Memory B cell (primary cell): ENCODE measurements at regions not wholly inside any gene's neighbourhood (a gene's known extent, or its start where the extent isn't known, plus 50 kb on each side); places are given as distances from the start of the nearest gene placed in this dataset.

Experiments
- ATAC-seq: fragments of 150-1000 bp; cut with Tn5 transposase; 2 replicates; pipeline ENCODE4 v1.10.0; 2021; ENCODE audit warnings: low read depth, mild to moderate bottlenecking, moderate library complexity
- DNase-seq, 2 donors: peaks; one replicate each; pipeline ENCODE4 v3.0.0; 2022; ENCODE audit warnings: low spot score in 2 of 2
- H3K27ac Mint-ChIP-seq: one replicate; pipeline ENCODE4 v1.8.0; 2022; ENCODE audit warnings: mild to moderate bottlenecking, moderate library complexity, mixed read lengths
- H3K27me3 Mint-ChIP-seq: one replicate; pipeline ENCODE4 v1.8.0; 2022; ENCODE audit warnings: mixed read lengths
- H3K36me3 Mint-ChIP-seq: one replicate; pipeline ENCODE4 v1.8.0; 2022; ENCODE audit warnings: mild to moderate bottlenecking, mixed read lengths
- H3K4me1 Mint-ChIP-seq: one replicate; pipeline ENCODE4 v1.8.0; 2022; ENCODE audit warnings: mixed read lengths
- H3K4me3 Mint-ChIP-seq: one replicate; pipeline ENCODE4 v1.8.0; 2022; ENCODE audit warnings: mild to moderate bottlenecking, moderate library complexity, mixed read lengths
- H3K9me3 Mint-ChIP-seq: one replicate; pipeline ENCODE4 v1.8.0; 2022; ENCODE audit warnings: mixed read lengths

DNA sequence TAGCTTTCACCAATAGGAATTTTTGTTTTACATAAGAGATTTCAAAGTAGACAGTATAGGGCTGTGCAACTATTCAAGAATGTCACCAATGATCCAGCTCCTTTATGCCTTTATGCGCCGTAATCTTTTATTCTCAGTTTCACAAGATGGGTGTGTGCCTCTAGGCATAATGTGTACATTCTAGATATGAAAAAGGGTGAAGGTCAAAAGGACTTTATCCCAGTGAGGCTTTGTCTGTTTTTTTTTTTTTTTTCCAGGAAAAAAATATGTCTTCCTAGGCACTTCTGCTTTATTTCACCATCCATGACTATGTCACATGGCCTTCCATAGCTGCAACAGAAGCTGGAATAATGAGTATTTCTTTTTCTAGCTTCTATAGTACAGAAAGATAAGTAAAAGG lies 142.3 kb upstream of the IGF1 start:
- ATAC-seq (no peak), DNase-seq (no peak)
- H3K27ac Mint-ChIP-seq = no peak overlapping the region
- H3K9me3 Mint-ChIP-seq = peaks cover 8% of the 10 kb centered on the region
- H3K4me3 Mint-ChIP-seq = no peak overlapping the region
- H3K4me1 Mint-ChIP-seq = no peaks in the 10 kb centered on the region
- peaks cover 3% of the 10 kb centered on the region for H3K27me3 Mint-ChIP-seq
- H3K36me3 Mint-ChIP-seq = no peaks in the 10 kb centered on the region

DNA sequence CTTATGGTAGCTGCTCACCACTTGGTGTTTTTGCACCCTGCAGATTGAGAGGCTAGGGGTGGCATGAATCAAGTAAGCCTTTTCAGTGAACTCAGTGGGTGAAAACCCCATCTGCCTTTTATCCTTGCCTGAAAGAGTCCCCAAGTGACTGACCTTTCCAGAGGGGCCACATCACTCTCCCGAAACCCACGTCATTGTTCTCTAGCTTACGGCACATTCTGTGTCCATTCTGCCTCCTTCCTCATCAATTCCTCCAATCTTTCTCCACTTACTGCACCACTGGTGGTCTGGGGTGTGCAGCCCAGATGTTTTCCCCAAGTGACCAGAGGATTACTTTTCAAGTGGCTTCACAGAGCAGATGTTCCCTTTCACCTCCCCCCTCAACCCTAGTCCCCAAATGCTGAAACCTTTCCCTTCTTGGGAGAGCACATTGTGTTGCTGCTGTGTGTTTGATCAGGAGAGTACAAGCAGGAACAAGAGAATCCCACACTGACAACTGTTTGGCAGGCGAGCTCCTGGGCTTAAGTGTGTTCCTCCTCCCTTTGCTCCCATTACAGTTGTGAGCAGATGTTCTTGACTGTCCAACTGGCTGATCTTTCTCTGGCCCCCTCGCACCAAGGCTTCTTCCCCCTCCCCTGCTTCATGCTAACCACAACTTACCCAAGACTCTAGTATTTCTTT lies 138.0 kb upstream of the IGF1 start:
- no peak for DNase-seq
- Mint-ChIP-seq H3K27me3 (peaks cover 4% of the 10 kb centered on the region), H3K9me3 (peaks cover 3% of the 10 kb centered on the region), H3K4me1 (no peaks in the 10 kb centered on the region), H3K36me3 (no peaks in the 10 kb centered on the region), H3K4me3 (no peak overlapping the region), H3K27ac (no peak overlapping the region)
- ATAC-seq = no peak

DNA sequence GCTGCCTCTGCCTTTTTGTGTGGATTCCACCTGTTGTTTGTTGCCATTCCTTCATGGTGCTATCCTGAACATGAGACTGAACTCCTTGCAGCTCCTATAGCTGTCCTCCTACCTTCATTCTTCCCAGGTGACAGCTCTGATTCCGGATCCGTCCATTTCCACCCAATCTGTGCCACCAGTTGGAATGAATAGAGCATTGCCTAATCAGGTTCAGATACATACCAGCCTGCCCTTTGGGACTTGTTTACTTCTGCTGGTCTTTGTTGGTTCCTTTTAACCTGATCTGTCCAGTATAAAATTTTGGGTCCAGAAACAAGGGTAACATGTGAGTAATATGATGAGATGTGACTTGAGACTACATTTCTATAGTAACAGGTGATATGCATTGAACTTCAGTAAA lies 136.3 kb upstream of the IGF1 start:
- H3K9me3 Mint-ChIP-seq = peaks cover 3% of the 10 kb centered on the region
- no peaks in the 10 kb centered on the region for H3K4me1 Mint-ChIP-seq
- H3K4me3 Mint-ChIP-seq = no peak overlapping the region
- no peaks in the 10 kb centered on the region for H3K36me3 Mint-ChIP-seq
- H3K27me3 Mint-ChIP-seq = peaks cover 4% of the 10 kb centered on the region
- DNase-seq = no peak
- no peak overlapping the region for H3K27ac Mint-ChIP-seq
- no peak for ATAC-seq

DNA sequence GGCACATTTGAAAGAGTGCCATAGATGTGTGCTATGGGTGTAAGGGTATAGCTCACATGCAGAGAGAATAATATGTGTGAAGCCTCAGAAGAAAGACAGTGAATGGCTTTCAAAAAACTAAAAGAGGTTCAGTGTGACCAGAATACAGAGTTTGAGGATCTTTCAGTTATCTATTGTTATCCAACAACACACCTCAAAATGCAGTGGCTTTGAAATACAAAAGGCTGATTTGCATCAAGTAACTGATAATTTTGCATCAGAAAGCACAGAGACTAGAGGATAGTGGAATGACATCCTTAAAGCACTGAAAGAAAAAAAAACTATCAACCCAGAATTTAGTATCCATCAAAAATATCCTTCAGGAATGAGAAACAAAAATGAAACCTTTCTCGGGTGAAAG lies 131.6 kb upstream of the IGF1 start:
- Mint-ChIP-seq H3K4me1 (no peaks in the 10 kb centered on the region), H3K36me3 (no peaks in the 10 kb centered on the region), H3K27me3 (peaks cover 2% of the 10 kb centered on the region), H3K9me3 (peaks cover 6% of the 10 kb centered on the region), H3K4me3 (no peak overlapping the region), H3K27ac (no peak overlapping the region)
- DNase-seq = no peak
- ATAC-seq = no peak

- no peaks in the 10 kb centered on the region for H3K4me1 Mint-ChIP-seq
Measured at GRCh38 chr12:102609996-102610395, 129.6 kb upstream of the IGF1 start.

GRCh38 chr12:102603021-102603420 lies 122.7 kb upstream of the IGF1 start:
- Mint-ChIP-seq H3K4me1 (no peaks in the 10 kb centered on the region), H3K36me3 (no peaks in the 10 kb centered on the region), H3K27ac (no peak overlapping the region), H3K9me3 (peaks cover 5% of the 10 kb centered on the region), H3K4me3 (no peak overlapping the region), H3K27me3 (peaks cover 3% of the 10 kb centered on the region)
- ATAC-seq (no peak), DNase-seq (no peak)

More at GRCh38 chr12:102609996-102610395, 129.6 kb upstream of the IGF1 start:
- H3K36me3 Mint-ChIP-seq = no peaks in the 10 kb centered on the region
- no peak for DNase-seq
- H3K27ac Mint-ChIP-seq = no peak overlapping the region
- H3K9me3 Mint-ChIP-seq = peaks cover 7% of the 10 kb centered on the region
- ATAC-seq = no peak
- no peak overlapping the region for H3K4me3 Mint-ChIP-seq
- H3K27me3 Mint-ChIP-seq = peaks cover 2% of the 10 kb centered on the region

GRCh38 chr12:102602521-102602920 lies 122.2 kb upstream of the IGF1 start:
- Mint-ChIP-seq H3K9me3 (peaks cover 4% of the 10 kb centered on the region), H3K4me1 (no peaks in the 10 kb centered on the region), H3K27me3 (peaks cover 3% of the 10 kb centered on the region), H3K27ac (no peak overlapping the region), H3K4me3 (no peak overlapping the region), H3K36me3 (no peaks in the 10 kb centered on the region)
- ATAC-seq = no peak
- DNase-seq = no peak

- ATAC-seq = no peak
- H3K9me3 Mint-ChIP-seq = no peaks in the 10 kb centered on the region
- H3K4me3 Mint-ChIP-seq = no peak overlapping the region
- peaks cover 4% of the 10 kb centered on the region for H3K27me3 Mint-ChIP-seq
- DNase-seq = no peak
- H3K27ac Mint-ChIP-seq = no peak overlapping the region
- no peaks in the 10 kb centered on the region for H3K4me1 Mint-ChIP-seq
- no peaks in the 10 kb centered on the region for H3K36me3 Mint-ChIP-seq
Measured at GRCh38 chr12:102601621-102602020, 121.3 kb upstream of the IGF1 start.

DNA sequence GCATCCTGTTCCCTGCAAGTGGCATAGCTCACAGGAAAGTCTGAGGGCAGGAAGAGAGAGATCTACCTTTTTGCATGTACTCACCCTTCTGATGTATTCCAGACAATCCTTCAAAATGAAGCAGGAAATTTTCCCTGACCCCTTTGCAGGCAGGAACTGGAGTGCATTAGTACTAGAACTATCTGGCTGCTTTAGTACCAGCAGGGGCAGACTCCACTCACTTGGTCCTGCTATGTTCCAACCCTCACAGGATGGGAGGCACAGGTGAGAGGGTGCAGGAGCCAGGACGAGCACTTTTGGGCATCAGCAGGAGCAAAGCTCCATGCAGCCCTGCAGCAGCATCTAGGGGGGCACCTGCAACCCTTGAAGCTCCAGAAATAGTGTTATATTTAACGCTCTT lies 116.3 kb upstream of the IGF1 start:
- no peak for DNase-seq
- ATAC-seq = no peak
- H3K9me3 Mint-ChIP-seq = no peaks in the 10 kb centered on the region
- no peak overlapping the region for H3K4me3 Mint-ChIP-seq
- peaks cover 8% of the 10 kb centered on the region for H3K27me3 Mint-ChIP-seq
- H3K4me1 Mint-ChIP-seq = no peaks in the 10 kb centered on the region
- H3K36me3 Mint-ChIP-seq = no peaks in the 10 kb centered on the region
- no peak overlapping the region for H3K27ac Mint-ChIP-seq

- Mint-ChIP-seq H3K27ac (no peak overlapping the region), H3K4me3 (no peak overlapping the region), H3K4me1 (no peaks in the 10 kb centered on the region), H3K36me3 (no peaks in the 10 kb centered on the region), H3K27me3 (peaks cover 8% of the 10 kb centered on the region), H3K9me3 (no peaks in the 10 kb centered on the region)
- DNase-seq (no peak), ATAC-seq (no peak)
Measured at GRCh38 chr12:102596031-102596430, 115.7 kb upstream of the IGF1 start.

DNA sequence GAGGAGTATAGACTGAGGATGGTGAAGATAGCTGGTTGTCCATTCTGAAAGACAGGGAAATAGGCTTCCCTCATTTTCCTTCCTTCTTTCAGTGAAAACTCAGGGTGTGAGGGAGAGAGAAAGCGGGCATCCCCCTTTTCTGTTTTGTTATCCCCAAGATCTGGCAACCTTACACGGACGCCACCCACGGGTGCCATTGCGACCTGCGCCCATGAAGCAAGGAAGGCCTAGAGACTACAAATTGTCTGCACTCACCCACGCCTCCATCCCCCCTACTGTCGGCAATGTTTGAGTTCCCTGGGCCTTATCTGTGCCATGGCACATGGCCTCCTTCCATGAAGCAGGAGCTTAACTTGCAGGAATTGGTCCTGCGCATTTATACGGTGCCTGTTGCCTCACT lies 115.0 kb upstream of the IGF1 start:
- Mint-ChIP-seq H3K36me3 (no peaks in the 10 kb centered on the region), H3K9me3 (no peaks in the 10 kb centered on the region), H3K4me1 (no peaks in the 10 kb centered on the region), H3K27ac (no peak overlapping the region), H3K27me3 (peaks cover 8% of the 10 kb centered on the region), H3K4me3 (no peak overlapping the region)
- DNase-seq (no peak), ATAC-seq (no peak)

DNA sequence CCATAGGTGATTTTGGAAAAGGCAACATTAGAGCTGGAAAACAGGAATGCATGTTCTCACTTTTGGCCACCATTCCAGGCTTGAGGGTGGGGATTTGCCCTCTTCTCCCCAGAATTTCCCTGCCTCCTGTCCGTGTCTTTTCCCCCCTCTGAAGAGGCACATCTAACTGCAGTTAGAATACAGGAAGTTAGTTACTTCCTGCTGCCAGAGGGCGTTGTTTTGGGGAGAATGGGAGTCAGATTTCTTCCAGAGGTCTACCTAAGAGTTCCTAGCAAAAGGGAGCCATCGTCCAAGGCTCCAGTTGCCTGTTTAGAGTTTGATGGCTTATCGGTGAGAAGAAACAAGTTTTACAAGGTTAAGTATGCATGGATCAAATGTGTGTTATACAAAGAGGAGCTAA lies 112.8 kb upstream of the IGF1 start:
- DNase-seq (no peak), ATAC-seq (no peak)
- no peaks in the 10 kb centered on the region for H3K9me3 Mint-ChIP-seq
- no peaks in the 10 kb centered on the region for H3K36me3 Mint-ChIP-seq
- H3K27ac Mint-ChIP-seq = no peak overlapping the region
- H3K4me3 Mint-ChIP-seq = no peak overlapping the region
- no peaks in the 10 kb centered on the region for H3K4me1 Mint-ChIP-seq
- H3K27me3 Mint-ChIP-seq = peaks cover 8% of the 10 kb centered on the region

GRCh38 chr12:102592134-102592533 lies 111.8 kb upstream of the IGF1 start:
- Mint-ChIP-seq H3K27ac (no peak overlapping the region), H3K4me1 (no peaks in the 10 kb centered on the region), H3K9me3 (no peaks in the 10 kb centered on the region), H3K4me3 (no peak overlapping the region), H3K27me3 (peaks cover 8% of the 10 kb centered on the region), H3K36me3 (no peaks in the 10 kb centered on the region)
- DNase-seq (no peak), ATAC-seq (no peak)

DNA sequence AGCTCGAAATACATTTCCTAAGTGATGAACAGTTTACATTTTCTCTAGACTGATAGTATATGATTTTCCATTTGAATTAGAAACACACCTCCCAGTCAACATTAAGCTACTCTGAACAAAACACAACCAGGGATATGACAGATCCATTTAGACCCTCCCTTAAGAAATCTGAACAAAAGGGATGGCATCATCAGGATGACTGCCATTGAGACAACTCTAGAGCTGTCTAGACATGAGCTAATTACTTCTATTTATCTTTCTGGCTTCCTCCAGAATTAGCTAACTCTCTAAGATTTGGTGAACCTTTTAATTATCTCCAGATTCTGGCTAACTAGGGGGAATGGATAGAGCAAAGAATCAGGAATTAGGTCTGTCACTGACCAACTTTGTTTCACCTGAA lies 92.9 kb upstream of the IGF1 start:
- Mint-ChIP-seq H3K4me1 (no peaks in the 10 kb centered on the region), H3K36me3 (no peaks in the 10 kb centered on the region), H3K27ac (no peak overlapping the region), H3K4me3 (no peak overlapping the region), H3K9me3 (no peaks in the 10 kb centered on the region), H3K27me3 (peaks cover 11% of the 10 kb centered on the region)
- DNase-seq (no peak), ATAC-seq (no peak)

GRCh38 chr12:102571889-102572288 lies 91.5 kb upstream of the IGF1 start:
- H3K36me3 Mint-ChIP-seq = no peaks in the 10 kb centered on the region
- H3K9me3 Mint-ChIP-seq = no peaks in the 10 kb centered on the region
- no peaks in the 10 kb centered on the region for H3K4me1 Mint-ChIP-seq
- H3K27me3 Mint-ChIP-seq = peaks cover 9% of the 10 kb centered on the region
- no peak for ATAC-seq
- H3K27ac Mint-ChIP-seq = no peak overlapping the region
- DNase-seq = no peak
- H3K4me3 Mint-ChIP-seq = no peak overlapping the region
